BE2C (cell line): ENCODE measurements at regions not wholly inside any gene's neighbourhood (a gene's known extent, or its start where the extent isn't known, plus 50 kb on each side); places are given as distances from the start of the nearest gene placed in this dataset.

Experiments used
- DNase-seq: peaks from one replicate; pipeline ENCODE4 v3.0.0-alpha.2; 2020
- H3K27me3 ChIP-seq: fragments of 250-450 bp; sonication (Bioruptor Pico); 2 replicates; pipeline ENCODE4 v1.5.1; 2020; ENCODE audit warnings: mild to moderate bottlenecking
- H3K36me3 ChIP-seq: fragments of 250-450 bp; sonication (Bioruptor Pico); 2 replicates; pipeline ENCODE4 v1.5.1; 2020; ENCODE audit warnings: mild to moderate bottlenecking
- H3K4me1 ChIP-seq: fragments of 250-450 bp; sonication (Bioruptor Pico); 2 replicates; pipeline ENCODE4 v1.5.1; 2020
- H3K4me3 ChIP-seq: 2 replicates; pipeline ENCODE4 v1.5.1; 2011; ENCODE audit warnings: low read depth, low read length
- H3K9me3 ChIP-seq: fragments of 250-450 bp; sonication (Bioruptor Pico); 2 replicates; pipeline ENCODE4 v1.5.1; 2020
- CTCF ChIP-seq: IDR thresholded peaks from 2 replicates; pipeline ENCODE4 v1.5.1; 2012; ENCODE audit warnings: mild to moderate bottlenecking, low read depth, low read length

GRCh38 chr5:61915646-61916045 is 390.4 kb upstream of the KIF2A start:
- Histone ChIP-seq H3K4me1 (no peaks in the 10 kb centered on the region), H3K4me3 (no peak overlapping the region), H3K9me3 (no peaks in the 10 kb centered on the region), H3K36me3 (no peaks in the 10 kb centered on the region), H3K27me3 (peaks cover 5% of the 10 kb centered on the region)
- DNase-seq, result no peak
- peak; percentile 24; the same call in 1 of the 2 replicates for TF ChIP-seq CTCF

DNA sequence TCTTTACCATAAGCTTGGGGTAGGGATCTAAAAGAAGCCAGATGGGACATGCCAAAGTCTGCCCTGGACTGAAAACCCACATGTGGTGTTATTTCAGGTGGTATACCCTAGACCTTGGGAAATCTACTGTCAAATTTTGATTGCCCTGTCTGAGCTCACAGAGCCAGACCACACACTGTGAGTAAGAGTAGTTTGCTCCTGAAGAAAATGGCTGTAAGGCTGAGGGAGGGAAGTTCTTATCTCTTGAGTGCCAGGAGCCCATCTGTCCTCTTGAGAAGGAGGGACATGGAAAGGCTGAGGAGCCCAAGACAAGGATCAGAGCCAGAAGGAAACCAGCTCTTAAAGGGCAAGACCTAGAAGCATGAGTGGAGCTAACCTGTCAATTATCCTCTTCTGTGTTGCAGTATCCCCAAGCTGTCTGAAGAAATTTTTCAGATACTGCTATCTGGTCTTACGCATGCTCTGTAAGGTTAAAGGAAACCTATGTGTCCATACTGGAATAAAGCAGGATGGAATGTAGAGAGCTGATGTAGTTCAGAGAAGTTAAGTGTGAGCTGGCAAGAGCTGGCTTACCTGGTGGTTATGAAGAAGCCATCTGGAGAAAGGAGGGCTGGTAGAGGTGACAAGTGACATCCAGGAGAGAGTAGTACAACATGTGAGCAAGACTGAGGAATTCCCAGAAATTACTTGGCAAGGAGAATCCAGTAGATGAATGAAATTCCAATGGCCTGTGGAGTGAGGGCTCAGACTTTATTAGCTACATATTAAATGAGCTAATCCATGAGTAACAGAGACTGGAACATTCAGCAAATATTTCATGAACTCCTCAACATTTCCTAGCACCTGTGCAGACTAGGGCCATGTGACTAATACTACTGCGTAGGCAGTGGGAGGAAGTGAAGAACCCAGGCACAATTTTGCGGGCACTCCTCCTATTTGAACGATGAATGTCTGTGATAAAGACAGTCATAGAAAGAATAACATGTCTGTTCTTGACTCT is 389.1 kb upstream of the KIF2A start:
- Histone ChIP-seq H3K9me3 (no peaks in the 10 kb centered on the region), H3K27me3 (peaks cover 5% of the 10 kb centered on the region), H3K4me1 (no peaks in the 10 kb centered on the region), H3K4me3 (no peak overlapping the region), H3K36me3 (no peaks in the 10 kb centered on the region)
- TF ChIP-seq CTCF, result no peak
- no peak for DNase-seq

GRCh38 chr5:61918611-61919010 is 387.4 kb upstream of the KIF2A start:
- no peaks in the 10 kb centered on the region for H3K4me1 ChIP-seq
- H3K9me3 ChIP-seq, result no peaks in the 10 kb centered on the region
- H3K4me3 ChIP-seq, result no peak overlapping the region
- peaks cover 5% of the 10 kb centered on the region for H3K27me3 ChIP-seq
- no peaks in the 10 kb centered on the region for H3K36me3 ChIP-seq
- TF ChIP-seq CTCF, result no peak
- DNase-seq, result no peak

DNA sequence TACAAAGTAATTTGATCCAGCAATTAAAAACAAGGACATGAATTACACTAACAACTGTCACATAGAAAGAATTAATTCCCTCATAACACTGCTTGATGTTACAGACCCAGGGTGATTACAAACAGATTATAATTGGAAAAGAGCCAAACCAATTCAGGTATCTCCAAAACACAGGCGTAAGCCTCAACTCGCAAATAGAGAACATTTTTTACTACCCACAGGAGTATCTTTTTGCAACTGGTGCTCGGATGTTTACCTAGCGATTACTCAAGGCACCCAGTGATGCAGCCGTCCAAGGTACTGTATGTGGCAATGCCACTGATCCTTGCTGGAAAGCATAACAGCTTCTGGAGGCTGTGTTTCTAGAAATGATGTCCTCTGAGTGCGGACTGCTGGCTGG is 386.1 kb upstream of the KIF2A start:
- no peaks in the 10 kb centered on the region for H3K4me1 ChIP-seq
- TF ChIP-seq CTCF, result no peak
- H3K27me3 ChIP-seq, result peaks cover 5% of the 10 kb centered on the region
- no peak for DNase-seq
- no peaks in the 10 kb centered on the region for H3K36me3 ChIP-seq
- no peak overlapping the region for H3K4me3 ChIP-seq
- no peaks in the 10 kb centered on the region for H3K9me3 ChIP-seq

DNA sequence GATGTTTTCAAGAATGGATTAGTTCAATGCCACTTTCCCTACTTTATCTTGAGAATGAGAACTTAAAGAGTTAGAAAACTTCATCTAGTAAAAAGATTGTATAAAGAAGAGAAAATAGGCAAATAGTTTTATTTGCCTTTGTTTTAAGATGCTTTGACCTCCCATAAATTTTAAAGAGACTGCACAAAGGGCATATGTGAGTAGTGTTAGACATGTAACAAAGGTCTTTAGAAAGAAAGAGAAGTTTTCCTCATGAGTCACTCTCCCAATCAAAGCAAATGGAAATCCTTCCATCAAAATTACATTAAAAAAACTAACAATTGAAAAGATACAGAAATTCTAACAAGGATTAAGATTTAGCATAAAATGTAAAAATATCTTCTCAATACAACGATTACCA is 381.8 kb upstream of the KIF2A start:
- Histone ChIP-seq H3K4me1 (no peaks in the 10 kb centered on the region), H3K36me3 (no peaks in the 10 kb centered on the region), H3K27me3 (peaks cover 5% of the 10 kb centered on the region), H3K9me3 (no peaks in the 10 kb centered on the region), H3K4me3 (no peak overlapping the region)
- DNase-seq, result no peak
- TF ChIP-seq CTCF, result no peak

DNA sequence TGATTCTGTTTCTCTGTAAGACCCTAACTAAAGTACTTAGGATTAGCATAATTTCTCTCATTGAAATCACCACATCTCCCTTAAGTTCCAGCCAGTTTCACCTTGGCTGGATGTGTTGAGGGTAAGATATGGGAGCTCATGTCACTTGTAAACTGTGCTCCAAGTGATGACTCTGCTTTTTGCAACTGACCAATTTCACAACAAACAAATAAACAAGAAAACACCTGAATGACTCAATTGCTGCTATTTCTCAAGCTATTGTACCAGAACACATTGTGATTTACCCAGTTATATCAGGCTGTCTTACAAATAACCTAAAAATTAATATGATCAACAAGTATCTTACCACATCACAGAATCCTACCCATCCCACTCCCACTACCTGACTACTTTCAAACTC is 379.1 kb upstream of the KIF2A start:
- no peak for TF ChIP-seq CTCF
- DNase-seq, result no peak
- no peaks in the 10 kb centered on the region for H3K4me1 ChIP-seq
- no peaks in the 10 kb centered on the region for H3K27me3 ChIP-seq
- H3K9me3 ChIP-seq, result no peaks in the 10 kb centered on the region
- H3K4me3 ChIP-seq, result no peak overlapping the region
- no peaks in the 10 kb centered on the region for H3K36me3 ChIP-seq
